WTC11 (cell line): ENCODE measurements at regions not wholly inside any gene's neighbourhood (a gene's known extent, or its start where the extent isn't known, plus 50 kb on each side); places are given as distances from the start of the nearest gene placed in this dataset.

ENCODE experiments used
- ATAC-seq: fragments of 200-7000 bp; cut with Tn5 transposase; 2 replicates; pipeline ENCODE4 v1.10.0; 2021; ENCODE audit warnings: mild to moderate bottlenecking, moderate library complexity
- CTCF ChIA-PET: fragments of 300-600 bp; sonication (Branson Sonifier 250); formaldehyde crosslinking; loops from one replicate; lab custom pipeline; 2021; ENCODE audit warnings: antibody characterized with exemption; lab: Charles Lee
- POLR2A ChIA-PET: fragments of 350-600 bp; sonication (Branson Sonifier 250); formaldehyde crosslinking; loops from one replicate; lab custom pipeline; 2021; ENCODE audit warnings: antibody characterized with exemption; lab: Charles Lee
- DNase-seq: peaks from one replicate; pipeline ENCODE4 v3.0.0; 2021; ENCODE audit warnings: low spot score
- H3K27ac Mint-ChIP-seq: 2 replicates; pipeline ENCODE4 v1.8.0; 2021; ENCODE audit warnings: mixed read lengths
- H3K27me3 Mint-ChIP-seq: 2 replicates; pipeline ENCODE4 v1.8.0; 2021; ENCODE audit warnings: low read depth, mild to moderate bottlenecking, moderate library complexity, mixed read lengths
- H3K36me3 Mint-ChIP-seq: 2 replicates; pipeline ENCODE4 v1.8.0; 2021; ENCODE audit warnings: mixed read lengths
- H3K4me1 Mint-ChIP-seq: 2 replicates; pipeline ENCODE4 v1.8.0; 2022; ENCODE audit warnings: mixed read lengths
- H3K4me3 Mint-ChIP-seq: 2 replicates; pipeline ENCODE4 v1.8.0; 2021; ENCODE audit warnings: mild to moderate bottlenecking, moderate library complexity, mixed read lengths
- H3K9me3 Mint-ChIP-seq: 2 replicates; pipeline ENCODE4 v1.8.0; 2021; ENCODE audit warnings: mixed read lengths
- AR ChIP-seq: fragments of 250-450 bp; sonication (Bioruptor Pico); IDR thresholded peaks from 2 replicates; pipeline ENCODE4 v1.9.0; 2021; ENCODE audit warnings: mild to moderate bottlenecking
- CTCF ChIP-seq: fragments of 200-600 bp; IDR thresholded peaks from 2 replicates; pipeline ENCODE4 v1.8.0; 2022; ENCODE audit warnings: antibody characterized with exemption
- E2F5 ChIP-seq: sonication (generic); formaldehyde crosslinking; IDR thresholded peaks from 2 replicates; pipeline ENCODE4 v1.8.1; 2022; ENCODE audit warnings: mild to moderate bottlenecking, moderate library complexity, missing genetic modification reagents
- EMX1 ChIP-seq: fragments of 250-450 bp; sonication (Bioruptor Pico); IDR thresholded peaks from 2 replicates; pipeline ENCODE4 v1.8.0; 2021; ENCODE audit warnings: mild to moderate bottlenecking
- ERG ChIP-seq: fragments of 250-450 bp; sonication (Bioruptor Pico); IDR thresholded peaks from 2 replicates; pipeline ENCODE4 v1.8.0; 2021; ENCODE audit warnings: mild to moderate bottlenecking
- ETV6 ChIP-seq: sonication (generic); formaldehyde crosslinking; IDR thresholded peaks from 2 replicates; pipeline ENCODE4 v1.8.1; 2022; ENCODE audit warnings: mild to moderate bottlenecking, missing genetic modification reagents
- NR3C1 ChIP-seq: sonication (generic); formaldehyde crosslinking; conservative IDR thresholded peaks from 2 replicates; pipeline ENCODE4 v1.8.1; 2023; ENCODE audit warnings: low read depth, mild to moderate bottlenecking, missing genetic modification reagents
- STAT6 ChIP-seq: sonication (generic); formaldehyde crosslinking; conservative IDR thresholded peaks from 2 replicates; pipeline ENCODE4 v1.8.1; 2023; ENCODE audit warnings: mild to moderate bottlenecking, low read depth, missing genetic modification reagents, moderate library complexity
- ZNF532 ChIP-seq: fragments of 250-450 bp; sonication (Bioruptor Pico); IDR thresholded peaks from 2 replicates; pipeline ENCODE4 v1.9.0; 2021; ENCODE audit warnings: mild to moderate bottlenecking, borderline replicate concordance
- ZNF671 ChIP-seq: fragments of 250-450 bp; sonication (Bioruptor Pico); IDR thresholded peaks from 2 replicates; pipeline ENCODE4 v1.8.0; 2021; ENCODE audit warnings: mild to moderate bottlenecking

- TF ChIP-seq AR (CRISPR knock-in tag): no peak
- TF ChIP-seq ZNF671 (CRISPR knock-in tag): no peak
- TF ChIP-seq STAT6: no peak
- TF ChIP-seq E2F5 (CRISPR knock-in tag): no peak
- TF ChIP-seq ETV6: no peak
- no peak for TF ChIP-seq CTCF
These were observed 171.1 kb downstream of the ABCC12 start (continued) for GRCh38 chr16:47984669-47985068.

GRCh38 chr16:47983999-47984580 lies 171.7 kb downstream of the ABCC12 start:
- ATAC-seq: no peak
- H3K9me3 Mint-ChIP-seq: peaks cover 3% of the 10 kb centered on the region
- no peak for DNase-seq
- POLR2A ChIA-PET: no interaction called here
- TF ChIP-seq ERG (CRISPR knock-in tag): no peak
- no peak for TF ChIP-seq ZNF532 (CRISPR knock-in tag)
- no peak for TF ChIP-seq EMX1 (CRISPR knock-in tag)
- no peak for TF ChIP-seq NR3C1 (CRISPR knock-in tag)
- H3K27me3 Mint-ChIP-seq: peaks cover 7% of the 10 kb centered on the region
- H3K4me3 Mint-ChIP-seq: no peak overlapping the region
- no peak overlapping the region for H3K27ac Mint-ChIP-seq
- CTCF ChIA-PET: no interaction called here
- H3K4me1 Mint-ChIP-seq: peaks cover 15% of the 10 kb centered on the region
- no peaks in the 10 kb centered on the region for H3K36me3 Mint-ChIP-seq
